ENCODE measurements at regions not wholly inside any gene's neighbourhood (a gene's known extent, or its start where the extent isn't known, plus 50 kb on each side); places are given as distances from the start of the nearest gene placed in this dataset.
"Not testable (repeated sequence)": the region's sequence is repeated elsewhere in the genome, so short reads cannot be mapped to it uniquely, and the experiment has no call there.

DNA sequence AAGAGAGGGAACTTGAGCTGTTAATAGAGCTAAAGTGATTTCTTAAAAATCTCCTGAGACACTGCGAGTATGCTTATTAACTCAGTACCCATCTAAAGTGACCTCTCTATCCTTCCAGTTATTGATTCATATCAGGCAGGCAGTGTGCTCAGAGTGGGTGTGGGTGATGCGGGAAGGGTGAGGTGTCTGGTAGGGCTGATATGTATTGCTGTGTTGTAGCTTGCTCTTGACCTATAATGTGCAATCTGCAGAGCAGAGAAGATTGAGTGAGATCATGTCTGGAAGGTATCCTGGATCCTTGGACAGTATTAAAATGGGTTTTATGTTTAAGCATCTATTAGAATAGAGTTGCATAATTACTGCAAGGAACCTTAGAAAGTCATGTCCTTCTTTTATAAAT lies 71.9 kb upstream of the SEC22B start:
- not testable (repeated sequence) for H3K36me3 ChIP-seq (ENCODE audit: insufficient read depth, insufficient read length, low read length); H3K27me3 ChIP-seq (ENCODE audit: insufficient read depth, insufficient read length); H3K4me1 ChIP-seq (ENCODE audit: insufficient read depth, insufficient read length); DNase-seq (ENCODE audit: low read depth, low spot score); H3K9me3 ChIP-seq (ENCODE audit: insufficient read depth, low read length); H3K4me3 ChIP-seq (ENCODE audit: insufficient read length, low read depth); H3K9ac ChIP-seq (ENCODE audit: insufficient read length, low read depth)

- not testable (repeated sequence) for H3K27me3 ChIP-seq (ENCODE audit: insufficient read depth, insufficient read length)
These were observed 67.5 kb upstream of the SEC22B start for GRCh38 chr1:120243867-120244266.

GRCh38 chr1:120242582-120242981 lies 66.3 kb upstream of the SEC22B start:
- H3K36me3 ChIP-seq (ENCODE audit: insufficient read depth, insufficient read length, low read length); DNase-seq (ENCODE audit: low read depth, low spot score); H3K27me3 ChIP-seq (ENCODE audit: insufficient read depth, insufficient read length); H3K4me3 ChIP-seq (ENCODE audit: insufficient read length, low read depth); H3K4me1 ChIP-seq (ENCODE audit: insufficient read depth, insufficient read length); H3K9me3 ChIP-seq (ENCODE audit: insufficient read depth, low read length); H3K9ac ChIP-seq (ENCODE audit: insufficient read length, low read depth): not testable (repeated sequence)

More at GRCh38 chr1:120243867-120244266, 67.5 kb upstream of the SEC22B start:
- H3K4me3 ChIP-seq (ENCODE audit: insufficient read length, low read depth); DNase-seq (ENCODE audit: low read depth, low spot score); H3K9ac ChIP-seq (ENCODE audit: insufficient read length, low read depth); H3K4me1 ChIP-seq (ENCODE audit: insufficient read depth, insufficient read length); H3K9me3 ChIP-seq (ENCODE audit: insufficient read depth, low read length); H3K36me3 ChIP-seq (ENCODE audit: insufficient read depth, insufficient read length, low read length): not testable (repeated sequence)

DNA sequence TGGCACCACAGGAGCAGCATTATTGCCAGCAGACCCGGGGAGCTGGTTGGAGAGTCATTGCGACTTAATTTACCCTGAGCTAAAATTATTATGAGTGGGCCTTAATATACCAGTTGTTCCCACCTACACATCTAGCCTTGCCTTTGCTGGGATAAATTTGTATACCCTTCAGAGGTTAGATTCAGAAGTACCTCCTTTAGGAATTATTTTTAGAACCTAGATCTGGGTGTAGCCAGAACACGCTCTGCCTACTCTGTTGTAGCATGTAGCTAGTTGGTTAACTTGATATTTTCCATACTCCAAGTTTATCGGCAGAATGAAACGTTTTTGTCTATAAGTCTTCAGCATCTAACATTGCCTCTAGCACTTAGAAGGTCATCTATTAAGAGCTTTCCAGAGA lies 65.5 kb upstream of the SEC22B start:
- not testable (repeated sequence) for H3K27me3 ChIP-seq (ENCODE audit: insufficient read depth, insufficient read length); H3K4me3 ChIP-seq (ENCODE audit: insufficient read length, low read depth); H3K36me3 ChIP-seq (ENCODE audit: insufficient read depth, insufficient read length, low read length); H3K4me1 ChIP-seq (ENCODE audit: insufficient read depth, insufficient read length); DNase-seq (ENCODE audit: low read depth, low spot score); H3K9me3 ChIP-seq (ENCODE audit: insufficient read depth, low read length); H3K9ac ChIP-seq (ENCODE audit: insufficient read length, low read depth)

- DNase-seq (ENCODE audit: low read depth, low spot score); H3K27me3 ChIP-seq (ENCODE audit: insufficient read depth, insufficient read length); H3K4me3 ChIP-seq (ENCODE audit: insufficient read length, low read depth); H3K9ac ChIP-seq (ENCODE audit: insufficient read length, low read depth); H3K9me3 ChIP-seq (ENCODE audit: insufficient read depth, low read length); H3K4me1 ChIP-seq (ENCODE audit: insufficient read depth, insufficient read length); H3K36me3 ChIP-seq (ENCODE audit: insufficient read depth, insufficient read length, low read length): not testable (repeated sequence)
These were observed 63.9 kb upstream of the SEC22B start for GRCh38 chr1:120240181-120240580.

- H3K27me3 ChIP-seq (ENCODE audit: insufficient read depth, insufficient read length); H3K9ac ChIP-seq (ENCODE audit: insufficient read length, low read depth); H3K36me3 ChIP-seq (ENCODE audit: insufficient read depth, insufficient read length, low read length); H3K4me1 ChIP-seq (ENCODE audit: insufficient read depth, insufficient read length); DNase-seq (ENCODE audit: low read depth, low spot score); H3K4me3 ChIP-seq (ENCODE audit: insufficient read length, low read depth); H3K9me3 ChIP-seq (ENCODE audit: insufficient read depth, low read length): not testable (repeated sequence)
These were observed 63.0 kb upstream of the SEC22B start for GRCh38 chr1:120239351-120239750.

- not testable (repeated sequence) for H3K4me1 ChIP-seq (ENCODE audit: insufficient read depth, insufficient read length)
These were observed 62.5 kb upstream of the SEC22B start for GRCh38 chr1:120238867-120239266.

DNA sequence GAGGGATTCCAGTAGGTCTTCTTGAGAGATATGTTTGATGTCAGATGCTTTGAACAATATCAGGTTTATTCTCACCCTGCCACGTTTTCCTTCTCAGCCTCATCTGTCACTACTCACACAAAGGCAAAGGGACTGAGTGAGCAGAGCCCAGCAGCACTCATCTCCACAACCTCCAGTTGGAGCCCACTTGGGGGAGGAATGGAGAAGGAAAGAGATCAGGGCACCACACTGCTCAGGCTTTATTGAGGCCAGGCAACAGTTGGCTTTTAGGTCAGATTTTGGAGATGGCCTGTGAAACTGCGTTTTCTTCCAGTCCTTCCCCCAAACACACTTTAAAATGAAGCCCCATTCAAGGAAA lies 57.3 kb upstream of the SEC22B start:
- not testable (repeated sequence) for H3K4me3 ChIP-seq (ENCODE audit: insufficient read length, low read depth); DNase-seq (ENCODE audit: low read depth, low spot score); H3K27me3 ChIP-seq (ENCODE audit: insufficient read depth, insufficient read length); H3K9ac ChIP-seq (ENCODE audit: insufficient read length, low read depth); H3K4me1 ChIP-seq (ENCODE audit: insufficient read depth, insufficient read length); H3K36me3 ChIP-seq (ENCODE audit: insufficient read depth, insufficient read length, low read length); H3K9me3 ChIP-seq (ENCODE audit: insufficient read depth, low read length)

More at GRCh38 chr1:120238867-120239266, 62.5 kb upstream of the SEC22B start:
- not testable (repeated sequence) for H3K9me3 ChIP-seq (ENCODE audit: insufficient read depth, low read length); H3K4me3 ChIP-seq (ENCODE audit: insufficient read length, low read depth); DNase-seq (ENCODE audit: low read depth, low spot score); H3K36me3 ChIP-seq (ENCODE audit: insufficient read depth, insufficient read length, low read length); H3K9ac ChIP-seq (ENCODE audit: insufficient read length, low read depth); H3K27me3 ChIP-seq (ENCODE audit: insufficient read depth, insufficient read length)

DNA sequence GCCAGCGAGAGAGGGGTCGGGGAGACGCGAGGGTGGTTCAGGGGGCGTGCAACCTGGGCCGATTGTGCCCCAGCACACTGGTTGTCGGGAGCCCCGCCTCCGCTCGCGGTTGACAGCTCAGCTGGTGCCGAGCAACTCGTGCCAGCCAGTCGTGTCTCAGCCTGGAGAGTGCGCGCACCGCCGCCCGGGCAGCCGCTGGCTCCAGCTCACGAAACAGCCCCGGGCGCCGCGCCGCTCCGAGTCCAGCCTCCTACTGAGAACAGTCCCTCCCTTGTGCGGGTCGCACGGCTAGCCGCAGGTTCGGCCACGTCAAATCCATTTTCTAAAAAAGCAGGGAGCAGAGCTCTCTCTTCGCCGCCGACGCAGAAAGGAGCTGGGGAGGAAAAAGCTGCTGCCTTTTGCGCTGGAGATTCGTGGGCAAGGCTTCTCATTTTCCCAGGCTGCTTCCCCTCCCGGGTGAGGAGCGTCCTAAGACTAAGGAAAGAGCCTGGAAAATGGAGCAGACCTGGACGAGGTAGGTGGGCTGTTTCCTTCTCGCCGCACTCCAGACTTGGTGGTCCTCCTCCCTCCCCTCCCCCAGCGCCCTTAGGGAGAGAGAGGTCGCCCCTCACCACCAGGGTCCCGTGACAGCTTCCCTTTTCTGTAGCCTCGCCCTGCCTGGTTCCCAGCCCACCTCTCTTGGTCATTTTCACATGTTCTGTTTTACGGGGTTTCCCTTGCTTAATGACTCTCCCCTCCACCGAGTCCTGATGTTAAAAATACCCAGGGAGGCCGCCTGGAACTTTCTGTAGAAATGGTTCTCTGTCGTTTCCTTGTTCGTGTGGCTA lies 56.7 kb upstream of the SEC22B start:
- H3K27me3 ChIP-seq (ENCODE audit: insufficient read depth, insufficient read length); H3K4me3 ChIP-seq (ENCODE audit: insufficient read length, low read depth); H3K9me3 ChIP-seq (ENCODE audit: insufficient read depth, low read length); DNase-seq (ENCODE audit: low read depth, low spot score); H3K4me1 ChIP-seq (ENCODE audit: insufficient read depth, insufficient read length); H3K9ac ChIP-seq (ENCODE audit: insufficient read length, low read depth); H3K36me3 ChIP-seq (ENCODE audit: insufficient read depth, insufficient read length, low read length): not testable (repeated sequence)

GRCh38 chr1:120229835-120230234 lies 53.5 kb upstream of the SEC22B start:
- not testable (repeated sequence) for H3K9ac ChIP-seq (ENCODE audit: insufficient read length, low read depth); H3K4me3 ChIP-seq (ENCODE audit: insufficient read length, low read depth); H3K36me3 ChIP-seq (ENCODE audit: insufficient read depth, insufficient read length, low read length); H3K27me3 ChIP-seq (ENCODE audit: insufficient read depth, insufficient read length); DNase-seq (ENCODE audit: low read depth, low spot score); H3K4me1 ChIP-seq (ENCODE audit: insufficient read depth, insufficient read length); H3K9me3 ChIP-seq (ENCODE audit: insufficient read depth, low read length)
